Astrocyte of the cerebellum (primary cell): ENCODE measurements at regions not wholly inside any gene's neighbourhood (a gene's known extent, or its start where the extent isn't known, plus 50 kb on each side); places are given as distances from the start of the nearest gene placed in this dataset.

Experiments used
- DNase-seq: peaks from one replicate; pipeline ENCODE4 v3.0.0-alpha.2; 2011; ENCODE audit warnings: low read depth
- H3K4me3 ChIP-seq: 2 replicates; pipeline ENCODE4 v1.5.1; 2011; ENCODE audit warnings: mild to moderate bottlenecking, low read depth, low read length, moderate library complexity
- in situ Hi-C: cut with HindIII; loops from 2 replicates; pipeline ENCODE4 v1.10.0; 2017; ENCODE audit warnings: low sequenced_read_pairs
- TF ChIP-seq, protein P1 (sequence below): IDR thresholded peaks from 2 replicates; pipeline ENCODE4 v1.5.1; 2012; ENCODE audit warnings: low read length, low read depth, moderate library complexity, mild to moderate bottlenecking; ENCODE audit errors: missing control alignments

DNA sequence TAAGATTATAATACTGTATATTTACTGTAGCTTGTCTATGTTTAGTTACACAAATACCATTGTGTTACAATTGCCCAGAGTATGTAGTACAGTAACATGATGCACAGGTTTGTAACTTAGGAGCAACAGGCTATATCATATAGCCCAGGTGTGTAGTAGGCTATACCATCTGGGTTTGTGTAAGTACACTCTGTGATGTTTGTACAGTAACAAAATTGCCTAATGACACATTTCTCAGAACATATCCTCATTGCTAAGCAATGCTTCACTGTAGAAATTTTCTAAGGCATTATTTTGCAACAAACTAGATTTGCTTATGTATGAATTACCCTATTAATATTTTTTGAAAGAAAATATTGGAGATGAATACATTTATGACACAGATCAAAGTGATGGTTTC lies 1390.9 kb downstream of the C4orf33 start:
- in situ Hi-C loops: no loop called here
- H3K4me3 ChIP-seq: no peak overlapping the region
- DNase-seq: no peak
- TF ChIP-seq, protein P1, sequence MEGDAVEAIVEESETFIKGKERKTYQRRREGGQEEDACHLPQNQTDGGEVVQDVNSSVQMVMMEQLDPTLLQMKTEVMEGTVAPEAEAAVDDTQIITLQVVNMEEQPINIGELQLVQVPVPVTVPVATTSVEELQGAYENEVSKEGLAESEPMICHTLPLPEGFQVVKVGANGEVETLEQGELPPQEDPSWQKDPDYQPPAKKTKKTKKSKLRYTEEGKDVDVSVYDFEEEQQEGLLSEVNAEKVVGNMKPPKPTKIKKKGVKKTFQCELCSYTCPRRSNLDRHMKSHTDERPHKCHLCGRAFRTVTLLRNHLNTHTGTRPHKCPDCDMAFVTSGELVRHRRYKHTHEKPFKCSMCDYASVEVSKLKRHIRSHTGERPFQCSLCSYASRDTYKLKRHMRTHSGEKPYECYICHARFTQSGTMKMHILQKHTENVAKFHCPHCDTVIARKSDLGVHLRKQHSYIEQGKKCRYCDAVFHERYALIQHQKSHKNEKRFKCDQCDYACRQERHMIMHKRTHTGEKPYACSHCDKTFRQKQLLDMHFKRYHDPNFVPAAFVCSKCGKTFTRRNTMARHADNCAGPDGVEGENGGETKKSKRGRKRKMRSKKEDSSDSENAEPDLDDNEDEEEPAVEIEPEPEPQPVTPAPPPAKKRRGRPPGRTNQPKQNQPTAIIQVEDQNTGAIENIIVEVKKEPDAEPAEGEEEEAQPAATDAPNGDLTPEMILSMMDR: no peak

DNA sequence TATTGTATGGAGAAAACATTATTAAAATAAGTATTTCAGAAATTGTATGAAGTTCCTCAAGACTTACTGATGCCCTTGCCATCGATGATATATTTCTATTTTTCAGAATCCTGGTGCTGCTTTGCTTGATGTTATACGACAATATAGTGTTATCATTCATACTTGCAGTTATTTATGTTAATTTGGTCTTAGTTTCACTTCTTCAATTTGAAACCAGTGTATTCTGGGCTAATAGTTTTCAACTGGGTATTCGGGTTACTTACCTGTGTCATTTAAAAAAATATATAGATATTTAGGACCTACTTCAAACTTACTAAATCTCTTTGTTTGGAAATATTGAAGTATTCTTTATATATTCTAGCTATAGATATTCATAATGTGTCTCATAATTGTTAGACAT lies 1414.7 kb downstream of the C4orf33 start:
- H3K4me3 ChIP-seq: no peak overlapping the region
- DNase-seq: no peak
- in situ Hi-C loops: no loop called here
- TF ChIP-seq, protein P1: no peak

DNA sequence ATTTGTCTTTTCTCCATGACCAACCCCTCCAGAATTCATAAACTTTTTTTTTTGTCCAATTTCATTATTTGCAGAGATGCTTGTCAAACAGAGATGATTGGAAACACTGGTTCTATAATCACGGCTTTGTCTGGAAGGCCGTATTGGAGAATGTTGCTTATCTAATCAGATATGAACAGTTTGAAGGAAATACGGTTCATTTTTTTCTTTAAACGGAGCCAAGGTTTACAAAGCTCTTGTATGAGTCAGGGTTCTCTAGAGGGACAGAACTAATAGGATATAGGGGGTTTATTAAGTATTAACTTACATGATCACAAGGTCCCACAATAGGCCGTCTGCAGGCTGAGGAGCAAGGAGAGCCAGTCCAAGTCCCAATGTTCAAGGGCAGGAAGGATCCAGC lies 1415.8 kb downstream of the C4orf33 start:
- H3K4me3 ChIP-seq: no peak overlapping the region
- TF ChIP-seq, protein P1: no peak
- in situ Hi-C loops: no loop called here
- no peak for DNase-seq

- TF ChIP-seq, protein P1: no peak
- no peak for DNase-seq
- no peak overlapping the region for H3K4me3 ChIP-seq
- in situ Hi-C loops: no loop called here
Observed at GRCh38 chr4:130524057-130524456, 1428.1 kb downstream of the C4orf33 start.

DNA sequence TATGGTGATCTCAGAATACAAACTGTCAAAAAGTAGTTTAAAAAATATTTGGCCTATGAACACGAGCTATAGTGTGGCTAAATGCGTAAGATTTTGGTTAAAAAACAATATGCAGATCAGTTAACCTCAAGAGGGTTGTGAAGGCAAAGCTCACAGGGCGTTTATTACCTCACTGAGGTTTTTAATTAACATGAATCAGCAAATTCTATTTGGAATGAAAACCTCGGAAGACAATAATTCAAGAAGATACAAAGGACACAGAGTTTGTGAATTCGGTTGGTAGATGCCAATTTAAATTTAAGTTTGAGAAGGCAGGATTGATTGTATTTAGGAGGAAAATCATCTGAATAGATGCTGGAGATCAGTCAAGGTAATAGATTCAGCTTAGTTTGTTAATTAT lies 1434.6 kb downstream of the C4orf33 start:
- in situ Hi-C loops: no loop called here
- no peak overlapping the region for H3K4me3 ChIP-seq
- no peak for DNase-seq
- TF ChIP-seq, protein P1: no peak

DNA sequence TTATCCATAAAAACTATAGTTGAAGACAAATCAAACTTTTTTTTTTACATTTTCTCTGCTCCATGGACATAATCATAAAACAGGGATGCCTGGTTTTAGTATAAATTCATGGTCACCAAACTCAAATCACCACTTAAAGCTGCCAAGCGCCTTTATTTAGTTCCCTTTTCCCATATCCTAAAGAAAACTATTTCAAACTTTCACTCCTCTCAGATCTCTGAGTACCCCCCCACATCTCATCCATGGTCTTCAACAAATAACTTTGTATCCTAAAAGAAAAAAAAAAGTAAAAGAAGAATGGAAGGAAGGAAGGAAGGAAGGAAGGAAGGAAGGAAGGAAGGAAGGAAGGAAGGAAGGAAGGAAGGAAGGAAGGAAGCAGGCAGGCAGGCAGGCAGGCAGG lies 1438.7 kb downstream of the C4orf33 start:
- H3K4me3 ChIP-seq: no peak overlapping the region
- no peak for DNase-seq
- in situ Hi-C loops: no loop called here

More for the DNA sequence above, 1438.7 kb downstream of the C4orf33 start:
- TF ChIP-seq, protein P1: no peak
